ENCODE measurements at regions not wholly inside any gene's neighbourhood (a gene's known extent, or its start where the extent isn't known, plus 50 kb on each side); places are given as distances from the start of the nearest gene placed in this dataset.

DNA sequence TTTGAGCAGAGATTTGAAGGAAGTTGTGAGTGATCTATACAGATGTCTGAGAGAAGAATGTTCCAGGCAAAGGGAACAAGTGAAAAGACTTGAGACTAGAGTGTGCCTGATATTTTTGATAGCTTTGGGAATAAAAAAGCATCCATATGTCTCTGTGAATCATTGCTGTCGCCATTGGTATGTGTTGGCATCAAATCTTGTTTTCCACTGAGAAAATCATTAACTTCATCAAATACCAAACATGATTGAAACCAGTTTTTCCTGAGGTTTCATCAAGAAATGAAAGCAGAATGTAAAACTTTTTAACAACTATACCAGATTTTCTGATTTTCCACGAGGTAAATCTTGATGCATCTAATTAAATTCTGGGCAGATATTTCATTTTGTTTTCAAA lies 862.6 kb downstream of the DIAPH3 start:
- Mint-ChIP-seq H3K4me3 (no peak overlapping the region), H3K36me3 (no peaks in the 10 kb centered on the region; the same call in 1 of the 2 replicates), H3K27ac (no peak overlapping the region), H3K27me3 (ENCODE audit: low read depth) (no peaks in the 10 kb centered on the region), H3K4me1 (no peaks in the 10 kb centered on the region), H3K9me3 (peaks cover 9% of the 10 kb centered on the region)
- POLR2A ChIA-PET, result no interaction called here
- CTCF ChIA-PET, result interaction anchor here (1.0 kb wide), 1 partner anchor 17 kb away, joined by 3 read pairs; no protein-coding TSS in a partner anchor
- ATAC-seq (no peak), DNase-seq (ENCODE audit: low spot score) (no peak)
- TF ChIP-seq NR3C1 (CRISPR knock-in tag; conservative IDR thresholded peaks at IDR 0.05; ENCODE audit: low read depth), result no peak
- TF ChIP-seq, protein P1, sequence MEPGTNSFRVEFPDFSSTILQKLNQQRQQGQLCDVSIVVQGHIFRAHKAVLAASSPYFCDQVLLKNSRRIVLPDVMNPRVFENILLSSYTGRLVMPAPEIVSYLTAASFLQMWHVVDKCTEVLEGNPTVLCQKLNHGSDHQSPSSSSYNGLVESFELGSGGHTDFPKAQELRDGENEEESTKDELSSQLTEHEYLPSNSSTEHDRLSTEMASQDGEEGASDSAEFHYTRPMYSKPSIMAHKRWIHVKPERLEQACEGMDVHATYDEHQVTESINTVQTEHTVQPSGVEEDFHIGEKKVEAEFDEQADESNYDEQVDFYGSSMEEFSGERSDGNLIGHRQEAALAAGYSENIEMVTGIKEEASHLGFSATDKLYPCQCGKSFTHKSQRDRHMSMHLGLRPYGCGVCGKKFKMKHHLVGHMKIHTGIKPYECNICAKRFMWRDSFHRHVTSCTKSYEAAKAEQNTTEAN (CRISPR knock-in tag; IDR thresholded peaks at IDR 0.05), result no peak
- TF ChIP-seq, protein P2, sequence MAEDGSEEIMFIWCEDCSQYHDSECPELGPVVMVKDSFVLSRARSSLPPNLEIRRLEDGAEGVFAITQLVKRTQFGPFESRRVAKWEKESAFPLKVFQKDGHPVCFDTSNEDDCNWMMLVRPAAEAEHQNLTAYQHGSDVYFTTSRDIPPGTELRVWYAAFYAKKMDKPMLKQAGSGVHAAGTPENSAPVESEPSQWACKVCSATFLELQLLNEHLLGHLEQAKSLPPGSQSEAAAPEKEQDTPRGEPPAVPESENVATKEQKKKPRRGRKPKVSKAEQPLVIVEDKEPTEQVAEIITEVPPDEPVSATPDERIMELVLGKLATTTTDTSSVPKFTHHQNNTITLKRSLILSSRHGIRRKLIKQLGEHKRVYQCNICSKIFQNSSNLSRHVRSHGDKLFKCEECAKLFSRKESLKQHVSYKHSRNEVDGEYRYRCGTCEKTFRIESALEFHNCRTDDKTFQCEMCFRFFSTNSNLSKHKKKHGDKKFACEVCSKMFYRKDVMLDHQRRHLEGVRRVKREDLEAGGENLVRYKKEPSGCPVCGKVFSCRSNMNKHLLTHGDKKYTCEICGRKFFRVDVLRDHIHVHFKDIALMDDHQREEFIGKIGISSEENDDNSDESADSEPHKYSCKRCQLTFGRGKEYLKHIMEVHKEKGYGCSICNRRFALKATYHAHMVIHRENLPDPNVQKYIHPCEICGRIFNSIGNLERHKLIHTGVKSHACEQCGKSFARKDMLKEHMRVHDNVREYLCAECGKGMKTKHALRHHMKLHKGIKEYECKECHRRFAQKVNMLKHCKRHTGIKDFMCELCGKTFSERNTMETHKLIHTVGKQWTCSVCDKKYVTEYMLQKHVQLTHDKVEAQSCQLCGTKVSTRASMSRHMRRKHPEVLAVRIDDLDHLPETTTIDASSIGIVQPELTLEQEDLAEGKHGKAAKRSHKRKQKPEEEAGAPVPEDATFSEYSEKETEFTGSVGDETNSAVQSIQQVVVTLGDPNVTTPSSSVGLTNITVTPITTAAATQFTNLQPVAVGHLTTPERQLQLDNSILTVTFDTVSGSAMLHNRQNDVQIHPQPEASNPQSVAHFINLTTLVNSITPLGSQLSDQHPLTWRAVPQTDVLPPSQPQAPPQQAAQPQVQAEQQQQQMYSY (CRISPR knock-in tag; IDR thresholded peaks at IDR 0.05), result no peak
- TF ChIP-seq, protein P3, sequence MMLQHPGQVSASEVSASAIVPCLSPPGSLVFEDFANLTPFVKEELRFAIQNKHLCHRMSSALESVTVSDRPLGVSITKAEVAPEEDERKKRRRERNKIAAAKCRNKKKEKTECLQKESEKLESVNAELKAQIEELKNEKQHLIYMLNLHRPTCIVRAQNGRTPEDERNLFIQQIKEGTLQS (CRISPR knock-in tag; conservative IDR thresholded peaks at IDR 0.05), result no peak
- TF ChIP-seq ZNF671 (CRISPR knock-in tag; IDR thresholded peaks at IDR 0.05), result no peak
- no peak for TF ChIP-seq GRHL2 (CRISPR knock-in tag; IDR thresholded peaks at IDR 0.05; ENCODE audit: insufficient replicate concordance, severe bottlenecking)
- TF ChIP-seq FOXP1 (CRISPR knock-in tag; IDR thresholded peaks at IDR 0.05; ENCODE audit: borderline replicate concordance), result no peak
- no peak for TF ChIP-seq GTF2I (CRISPR knock-in tag; conservative IDR thresholded peaks at IDR 0.05)
- TF ChIP-seq ESRRA (CRISPR knock-in tag; IDR thresholded peaks at IDR 0.05; ENCODE audit: borderline replicate concordance), result no peak
- TF ChIP-seq RORB (CRISPR knock-in tag; IDR thresholded peaks at IDR 0.05), result no peak
- no peak for TF ChIP-seq NR2C2 (CRISPR knock-in tag; IDR thresholded peaks at IDR 0.05)

DNA sequence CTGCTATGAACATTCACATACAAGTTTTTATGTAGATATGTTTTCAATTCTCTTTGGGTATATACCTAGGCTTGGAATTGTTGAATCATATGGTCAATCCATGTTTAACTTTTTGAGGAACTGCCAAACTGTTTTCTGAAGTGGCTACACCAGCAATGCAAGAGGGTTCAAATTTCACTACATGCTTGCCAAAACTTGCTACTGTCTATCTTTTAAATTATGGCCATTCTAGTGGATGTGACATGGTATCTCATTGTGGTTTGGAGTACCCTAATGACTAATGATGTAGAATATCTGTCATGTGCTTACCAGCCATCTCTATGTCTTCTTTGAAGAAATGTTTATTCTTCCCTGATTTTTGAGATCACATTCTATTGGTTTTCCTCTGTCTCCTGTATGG lies 860.3 kb downstream of the DIAPH3 start:
- Mint-ChIP-seq H3K27ac (no peak overlapping the region), H3K4me1 (no peaks in the 10 kb centered on the region), H3K36me3 (peaks cover 6% of the 10 kb centered on the region; the same call in 1 of the 2 replicates), H3K27me3 (ENCODE audit: low read depth) (no peaks in the 10 kb centered on the region), H3K4me3 (no peak overlapping the region), H3K9me3 (peaks cover 15% of the 10 kb centered on the region)
- TF ChIP-seq CREM (CRISPR knock-in tag; IDR thresholded peaks at IDR 0.05) (no peak), NR1H2 (CRISPR knock-in tag; IDR thresholded peaks at IDR 0.05) (no peak), HMGA2 (CRISPR knock-in tag; IDR thresholded peaks at IDR 0.05) (no peak)
- TF ChIP-seq, protein P1 (CRISPR knock-in tag; IDR thresholded peaks at IDR 0.05), result no peak
- POLR2A ChIA-PET, result no interaction called here
- ATAC-seq (no peak), DNase-seq (ENCODE audit: low spot score) (no peak)
- CTCF ChIA-PET, result no interaction called here

DNA sequence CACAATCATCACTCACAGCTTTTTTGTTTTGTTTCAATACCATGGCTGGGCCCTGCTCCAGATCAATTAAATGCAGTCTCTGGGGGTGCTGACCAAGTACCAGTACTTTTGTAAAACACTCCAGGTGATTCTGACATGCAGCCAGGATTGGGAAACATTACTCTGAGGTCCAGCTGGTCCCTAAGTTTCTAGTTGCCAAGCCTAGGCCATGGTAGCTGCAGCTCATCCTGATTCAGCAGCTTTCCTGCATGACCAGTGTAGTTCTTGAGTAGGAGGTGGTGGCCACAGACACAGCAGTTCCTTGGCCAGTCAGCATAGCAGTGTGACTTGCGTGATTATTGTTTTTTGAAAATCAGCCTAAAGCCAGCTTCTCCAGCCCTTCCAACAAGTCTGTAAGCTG lies 859.1 kb downstream of the DIAPH3 start:
- TF ChIP-seq, protein P4, sequence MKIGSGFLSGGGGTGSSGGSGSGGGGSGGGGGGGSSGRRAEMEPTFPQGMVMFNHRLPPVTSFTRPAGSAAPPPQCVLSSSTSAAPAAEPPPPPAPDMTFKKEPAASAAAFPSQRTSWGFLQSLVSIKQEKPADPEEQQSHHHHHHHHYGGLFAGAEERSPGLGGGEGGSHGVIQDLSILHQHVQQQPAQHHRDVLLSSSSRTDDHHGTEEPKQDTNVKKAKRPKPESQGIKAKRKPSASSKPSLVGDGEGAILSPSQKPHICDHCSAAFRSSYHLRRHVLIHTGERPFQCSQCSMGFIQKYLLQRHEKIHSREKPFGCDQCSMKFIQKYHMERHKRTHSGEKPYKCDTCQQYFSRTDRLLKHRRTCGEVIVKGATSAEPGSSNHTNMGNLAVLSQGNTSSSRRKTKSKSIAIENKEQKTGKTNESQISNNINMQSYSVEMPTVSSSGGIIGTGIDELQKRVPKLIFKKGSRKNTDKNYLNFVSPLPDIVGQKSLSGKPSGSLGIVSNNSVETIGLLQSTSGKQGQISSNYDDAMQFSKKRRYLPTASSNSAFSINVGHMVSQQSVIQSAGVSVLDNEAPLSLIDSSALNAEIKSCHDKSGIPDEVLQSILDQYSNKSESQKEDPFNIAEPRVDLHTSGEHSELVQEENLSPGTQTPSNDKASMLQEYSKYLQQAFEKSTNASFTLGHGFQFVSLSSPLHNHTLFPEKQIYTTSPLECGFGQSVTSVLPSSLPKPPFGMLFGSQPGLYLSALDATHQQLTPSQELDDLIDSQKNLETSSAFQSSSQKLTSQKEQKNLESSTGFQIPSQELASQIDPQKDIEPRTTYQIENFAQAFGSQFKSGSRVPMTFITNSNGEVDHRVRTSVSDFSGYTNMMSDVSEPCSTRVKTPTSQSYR (CRISPR knock-in tag; IDR thresholded peaks at IDR 0.05), result no peak
- H3K36me3 Mint-ChIP-seq, result peaks cover 9% of the 10 kb centered on the region; the same call in 1 of the 2 replicates
- no peak for DNase-seq (ENCODE audit: low spot score)
- H3K27ac Mint-ChIP-seq, result no peak overlapping the region
- H3K9me3 Mint-ChIP-seq, result peaks cover 23% of the 10 kb centered on the region
- H3K4me1 Mint-ChIP-seq, result no peaks in the 10 kb centered on the region
- ChIA-PET CTCF (no interaction called here), POLR2A (no interaction called here)
- no peaks in the 10 kb centered on the region for H3K27me3 Mint-ChIP-seq (ENCODE audit: low read depth)
- no peak overlapping the region for H3K4me3 Mint-ChIP-seq
- ATAC-seq, result no peak

Measured in WTC11 (cell line).